Renal cortical epithelial cell (primary cell): ENCODE measurements at regions not wholly inside any gene's neighbourhood (a gene's known extent, or its start where the extent isn't known, plus 50 kb on each side); places are given as distances from the start of the nearest gene placed in this dataset.

Experiments used
- DNase-seq: peaks from one replicate; pipeline ENCODE4 v3.0.0-alpha.2; 2011; ENCODE audit warnings: low read depth

GRCh38 chr20:40806929-40807820 is 118.1 kb upstream of the MAFB start:
- no peak for DNase-seq

GRCh38 chr20:40807821-40808170 is 118.8 kb upstream of the MAFB start:
- no peak for DNase-seq

DNA sequence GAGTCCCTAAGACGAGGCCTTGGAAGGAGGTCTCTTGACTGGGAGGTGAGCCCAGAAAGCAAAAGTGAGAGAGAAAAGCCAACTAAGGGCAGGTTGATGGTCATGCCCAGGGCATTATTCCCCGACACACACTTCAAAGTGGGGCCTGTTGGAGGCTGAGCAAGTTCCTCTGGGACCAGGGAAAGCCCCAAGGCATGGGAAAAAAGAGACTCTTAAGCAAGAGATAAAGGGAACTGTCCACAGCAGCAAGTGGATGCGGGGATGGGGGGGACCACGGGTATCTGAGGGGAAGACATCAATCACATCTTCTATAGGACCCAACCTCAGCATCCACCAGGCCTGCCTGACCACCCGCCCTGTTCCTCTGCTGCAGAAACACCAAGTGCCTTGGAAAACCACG is 119.9 kb upstream of the MAFB start:
- DNase-seq = no peak

DNA sequence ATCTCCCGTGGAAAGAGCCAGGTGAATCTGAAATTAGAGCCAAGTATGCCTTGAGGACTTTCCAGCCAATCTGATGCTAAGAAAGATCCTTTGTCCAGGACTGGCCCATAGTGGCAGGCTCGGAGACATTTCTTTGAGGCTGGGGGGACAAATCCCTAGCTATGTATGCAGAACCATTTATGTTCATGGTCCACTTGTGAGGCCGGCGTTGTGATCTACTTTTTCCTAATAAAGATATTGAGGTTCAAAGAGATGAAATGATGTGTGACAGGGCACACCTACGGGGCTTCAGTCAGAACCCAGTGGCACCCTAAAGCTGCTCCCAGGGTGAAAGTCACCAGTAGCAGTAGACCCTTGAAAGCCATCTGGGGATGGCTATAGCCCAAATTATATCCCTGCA is 120.3 kb upstream of the MAFB start:
- no peak for DNase-seq

DNA sequence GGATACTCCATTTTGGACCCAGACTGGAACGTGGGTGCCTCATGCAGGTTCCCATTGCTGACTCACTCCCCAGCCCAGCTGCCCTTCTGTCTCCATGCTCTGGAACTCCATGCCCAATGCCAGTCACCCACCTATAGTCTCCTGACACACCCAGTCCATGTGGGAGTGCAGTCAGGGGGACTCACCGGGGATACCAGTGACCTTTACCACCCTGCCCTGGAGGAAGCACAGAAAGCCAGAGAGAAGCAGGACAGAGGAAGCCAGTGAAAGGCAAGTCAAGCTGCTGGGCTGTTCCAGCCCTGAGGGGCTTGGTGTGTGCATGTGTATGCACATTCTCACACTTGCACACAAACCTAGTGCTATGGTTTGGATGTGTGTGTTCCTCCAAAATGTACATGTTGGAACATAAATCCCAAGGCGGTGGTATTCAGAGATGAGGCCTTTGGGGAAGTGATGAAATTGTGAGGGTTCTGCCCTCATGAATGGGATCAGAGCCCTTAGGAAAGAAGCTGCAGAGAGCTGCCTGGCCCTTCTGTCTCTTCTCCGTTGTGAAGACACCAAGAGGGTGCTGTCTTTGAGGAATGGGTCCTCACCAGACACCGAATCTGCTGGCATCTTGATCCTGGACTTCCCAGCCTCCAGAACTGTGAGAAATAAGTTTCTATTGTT is 121.4 kb upstream of the MAFB start:
- no peak for DNase-seq

GRCh38 chr20:40811004-40811403 is 122.0 kb upstream of the MAFB start:
- no peak for DNase-seq

GRCh38 chr20:40811660-40812414 is 122.8 kb upstream of the MAFB start:
- no peak for DNase-seq

GRCh38 chr20:40812415-40812925 is 123.4 kb upstream of the MAFB start:
- DNase-seq = no peak

GRCh38 chr20:40813029-40813431 is 124.0 kb upstream of the MAFB start:
- no peak for DNase-seq

- DNase-seq = no peak
Measured at GRCh38 chr20:40813708-40814630, 124.9 kb upstream of the MAFB start.

DNA sequence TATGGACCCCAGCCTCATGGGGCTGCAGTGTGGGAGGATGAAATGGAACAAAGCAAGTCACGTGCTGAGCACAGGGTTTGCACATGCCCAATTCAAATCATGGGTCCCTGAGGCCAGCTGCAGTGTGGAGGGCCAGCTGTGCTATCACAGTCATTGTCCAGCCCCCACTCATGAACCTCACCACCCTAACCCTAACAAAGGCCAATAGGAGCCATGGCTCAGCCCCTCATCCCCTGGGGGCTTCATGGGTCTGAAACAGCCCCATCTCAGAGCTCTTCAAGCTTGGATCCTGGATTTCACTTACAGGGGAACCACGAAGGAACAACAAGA is 125.6 kb upstream of the MAFB start:
- no peak for DNase-seq

DNA sequence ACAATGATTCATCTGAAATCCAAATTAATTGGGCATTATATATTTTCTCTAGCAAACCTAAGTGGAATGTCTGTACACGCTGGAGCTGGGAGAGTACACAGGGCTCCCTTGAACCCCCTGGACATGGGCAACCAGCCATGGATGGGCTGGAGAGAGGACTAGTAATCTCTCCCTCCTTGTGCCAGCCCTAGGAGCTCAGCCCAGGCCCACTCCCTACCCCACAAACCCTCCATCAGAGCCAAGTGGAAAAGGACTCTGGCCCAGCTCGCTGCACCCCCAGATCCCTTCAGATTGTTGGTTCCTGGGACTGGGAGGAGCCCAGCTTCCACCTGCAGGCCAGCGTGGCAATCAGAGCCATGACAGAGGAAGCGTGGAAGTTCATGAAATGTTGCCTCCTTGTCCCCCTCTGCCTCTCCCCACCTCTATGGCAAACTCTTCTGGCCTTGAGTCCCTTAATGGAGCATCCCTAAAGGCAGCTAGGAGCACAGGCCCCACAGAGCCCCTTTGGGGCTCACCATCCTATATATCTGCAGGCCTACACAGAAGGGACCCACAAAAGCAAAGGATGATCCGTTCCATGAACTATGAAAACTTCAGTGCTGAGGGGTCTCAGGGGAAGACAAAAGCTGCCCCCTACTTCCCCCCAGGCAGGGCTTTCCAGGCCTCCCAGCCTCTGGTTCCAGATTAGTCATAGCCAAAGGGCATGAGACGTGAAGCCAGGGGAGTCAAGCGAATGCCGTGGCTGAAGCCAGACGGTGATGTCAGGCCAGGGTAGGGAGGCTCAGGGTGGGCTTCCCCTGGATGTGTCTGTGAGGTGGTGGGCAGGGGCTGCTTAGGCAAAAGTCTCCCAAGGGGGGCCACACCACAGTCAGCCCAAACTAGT is 126.4 kb upstream of the MAFB start:
- no peak for DNase-seq

DNA sequence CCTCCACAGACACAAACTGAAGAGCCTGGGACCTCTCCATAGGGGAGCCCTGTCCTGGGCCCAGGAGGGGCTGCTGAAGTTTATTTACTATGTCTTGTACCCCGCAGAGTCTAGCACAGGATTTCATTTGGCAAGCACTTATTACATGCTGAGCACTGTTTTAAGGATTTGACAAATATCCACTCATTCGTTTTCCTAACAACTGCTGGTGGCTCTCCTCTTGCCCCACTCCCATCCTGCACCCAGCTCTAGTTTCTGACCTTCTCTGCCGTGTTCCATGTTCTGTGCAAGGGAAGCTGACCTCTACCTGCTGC is 127.0 kb upstream of the MAFB start:
- DNase-seq = no peak

GRCh38 chr20:40821429-40821828 is 132.4 kb upstream of the MAFB start:
- DNase-seq = no peak

- DNase-seq = no peak
Measured at GRCh38 chr20:40826699-40827098, 137.7 kb upstream of the MAFB start.

DNA sequence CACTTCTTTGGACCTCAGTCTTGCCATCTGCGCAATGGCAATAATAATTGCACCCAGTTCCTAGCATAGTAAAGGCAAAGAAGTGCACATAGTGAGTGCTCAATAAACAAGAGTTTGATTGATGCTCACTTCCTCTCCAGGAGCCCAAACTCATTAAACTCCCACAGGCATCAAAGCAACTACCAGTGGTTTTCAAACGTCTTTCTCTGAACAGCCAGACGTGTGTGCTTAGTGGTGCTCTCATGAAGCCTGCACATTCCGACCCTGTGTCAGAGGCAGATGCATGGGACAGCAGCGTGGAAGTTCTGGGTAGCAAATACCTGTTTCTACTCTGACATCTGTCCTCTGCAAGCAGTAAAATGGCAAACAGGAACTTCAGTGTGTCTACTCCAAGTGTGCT is 146.3 kb upstream of the MAFB start:
- DNase-seq = no peak

GRCh38 chr20:40838509-40838908 is 149.5 kb upstream of the MAFB start:
- no peak for DNase-seq

GRCh38 chr20:40843251-40843650 is 154.2 kb upstream of the MAFB start:
- no peak for DNase-seq

DNA sequence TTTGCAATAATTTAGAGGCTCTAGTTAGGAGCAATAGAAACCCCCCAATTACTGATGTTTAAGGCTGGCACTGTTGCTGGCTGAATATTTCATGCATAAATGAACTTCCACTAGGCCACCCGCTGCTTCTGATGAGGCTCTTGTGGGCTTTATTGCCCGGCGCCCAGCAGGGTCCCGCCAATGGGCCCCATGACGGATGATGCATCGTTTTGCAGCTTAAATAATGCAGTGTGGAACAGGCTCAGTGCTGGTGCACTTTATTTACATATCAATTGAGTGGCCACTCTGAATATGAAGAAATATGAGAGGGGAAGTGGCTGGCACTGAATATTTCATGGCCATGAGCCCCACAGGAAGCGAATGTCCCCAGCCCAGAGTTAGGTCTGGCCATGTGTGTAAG is 155.3 kb upstream of the MAFB start:
- DNase-seq = no peak

DNA sequence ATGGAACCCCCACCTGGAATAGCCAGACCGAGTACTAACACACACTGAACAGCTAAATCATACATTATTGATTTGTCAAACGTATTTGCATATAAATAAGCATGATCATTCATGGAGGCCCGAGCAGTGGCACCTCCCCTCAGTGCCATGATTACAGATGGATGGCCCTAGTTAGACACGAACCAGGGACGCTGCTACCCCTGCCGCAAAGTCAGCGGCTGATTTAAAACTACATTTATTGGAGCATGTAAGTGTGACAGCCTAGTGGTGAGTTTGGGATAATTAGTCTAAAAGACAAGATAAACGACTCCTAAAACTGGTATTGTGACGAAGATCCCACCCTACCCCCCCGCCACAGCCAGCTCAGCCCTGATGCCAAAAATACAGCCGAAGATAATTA is 159.1 kb upstream of the MAFB start:
- no peak for DNase-seq

GRCh38 chr20:40848526-40848925 is 159.5 kb upstream of the MAFB start:
- DNase-seq = no peak
